Upper lobe of left lung (tissue), 6 donors: ENCODE measurements at regions not wholly inside any gene's neighbourhood (a gene's known extent, or its start where the extent isn't known, plus 50 kb on each side); places are given as distances from the start of the nearest gene placed in this dataset.

Source experiments
- ATAC-seq, 2 donors: fragments of 200-7000 bp; cut with Tn5 transposase; one replicate each; pipeline ENCODE4 v1.9.1; 2022; ENCODE audit warnings: mild to moderate bottlenecking in 2 of 2, moderate library complexity in 2 of 2; ENCODE audit not compliant: low FRiP score in 2 of 2
- DNase-seq, 2 donors: peaks; one replicate each; pipeline ENCODE4 v3.0.0-alpha.2; 2019 to 2020
- H3K27ac ChIP-seq, 4 donors: fragments of 200-600 bp; sonication (generic); one replicate each; pipeline ENCODE4 v1.5.1; 2016 to 2019
- H3K27me3 ChIP-seq, 4 donors: fragments of 200-600 bp; sonication (generic); one replicate each; pipeline ENCODE4 v1.5.1; 2017 to 2019
- H3K36me3 ChIP-seq, 4 donors: fragments of 200-600 bp; sonication (generic); one replicate each; pipeline ENCODE4 v1.5.1; 2016 to 2019
- H3K4me1 ChIP-seq, 4 donors: fragments of 200-600 bp; sonication (generic); one replicate each; pipeline ENCODE4 v1.5.1; 2018 to 2019
- H3K4me3 ChIP-seq, 4 donors: fragments of 200-600 bp; sonication (generic); one replicate each; pipeline ENCODE4 v1.5.1; 2017 to 2019; ENCODE audit warnings: mild to moderate bottlenecking in 2 of 4, moderate library complexity in 1 of 4
- H3K9me3 ChIP-seq, 4 donors: fragments of 200-600 bp; sonication (generic); one replicate each; pipeline ENCODE4 v1.5.1; 2018 to 2019
- EP300 ChIP-seq, 4 donors: sonication (generic); formaldehyde crosslinking; IDR thresholded peaks; one replicate each; pipeline ENCODE4 v1.5.1; 2017; ENCODE audit warnings: antibody characterized with exemption in 4 of 4, control low read depth in 2 of 4
- POLR2A ChIP-seq, 4 donors: fragments of 450-650 bp; IDR thresholded peaks; one replicate each; pipeline ENCODE4 v1.5.1; 2016 to 2017; ENCODE audit warnings: antibody characterized with exemption in 4 of 4, mild to moderate bottlenecking in 2 of 4
- POLR2AphosphoS5 ChIP-seq, 2 donors: sonication (generic); formaldehyde crosslinking; IDR thresholded peaks; one replicate each; pipeline ENCODE4 v1.5.1; 2017; ENCODE audit warnings: antibody characterized with exemption in 2 of 2
- WGBS, 2 donors: methylation state at CpG; one replicate each; pipeline ENCODE4 v1.1.5; 2017 to 2018; 5-methylcytosine and 5-hydroxymethylcytosine counted together
- TF ChIP-seq, protein P1 (sequence below), 6 experiments: fragments of 450-650 bp in 4 of 6; fragments of 200-600 bp in 2 of 6; sonication (generic) in 2 of 6; IDR thresholded peaks; one replicate each; pipeline ENCODE4 v1.5.1; 2016 to 2019; ENCODE audit warnings: antibody characterized with exemption in 6 of 6
- donor health status: DM: no; HTN: no; CAD: no; lungs with moderate emphysema.
- donor health status: DM: no; HTN: yes; CAD: no; lungs with severe emphysema.

- ATAC-seq (no peak), DNase-seq (no peak)
- no peaks in the 10 kb centered on the region for H3K9me3 ChIP-seq
- H3K27ac ChIP-seq: no peak overlapping the region
- no peak overlapping the region for H3K4me3 ChIP-seq
- H3K36me3 ChIP-seq: no peaks in the 10 kb centered on the region
- 78 to 91% methylated on average over 1 of the region's 1 CpG for WGBS, 2 donors
- H3K4me1 ChIP-seq: no peaks in the 10 kb centered on the region
- H3K27me3 ChIP-seq: no peaks in the 10 kb centered on the region
- TF ChIP-seq POLR2A (IDR thresholded peaks at IDR 0.05): no peak
- TF ChIP-seq, protein P1, sequence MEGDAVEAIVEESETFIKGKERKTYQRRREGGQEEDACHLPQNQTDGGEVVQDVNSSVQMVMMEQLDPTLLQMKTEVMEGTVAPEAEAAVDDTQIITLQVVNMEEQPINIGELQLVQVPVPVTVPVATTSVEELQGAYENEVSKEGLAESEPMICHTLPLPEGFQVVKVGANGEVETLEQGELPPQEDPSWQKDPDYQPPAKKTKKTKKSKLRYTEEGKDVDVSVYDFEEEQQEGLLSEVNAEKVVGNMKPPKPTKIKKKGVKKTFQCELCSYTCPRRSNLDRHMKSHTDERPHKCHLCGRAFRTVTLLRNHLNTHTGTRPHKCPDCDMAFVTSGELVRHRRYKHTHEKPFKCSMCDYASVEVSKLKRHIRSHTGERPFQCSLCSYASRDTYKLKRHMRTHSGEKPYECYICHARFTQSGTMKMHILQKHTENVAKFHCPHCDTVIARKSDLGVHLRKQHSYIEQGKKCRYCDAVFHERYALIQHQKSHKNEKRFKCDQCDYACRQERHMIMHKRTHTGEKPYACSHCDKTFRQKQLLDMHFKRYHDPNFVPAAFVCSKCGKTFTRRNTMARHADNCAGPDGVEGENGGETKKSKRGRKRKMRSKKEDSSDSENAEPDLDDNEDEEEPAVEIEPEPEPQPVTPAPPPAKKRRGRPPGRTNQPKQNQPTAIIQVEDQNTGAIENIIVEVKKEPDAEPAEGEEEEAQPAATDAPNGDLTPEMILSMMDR (IDR thresholded peaks at IDR 0.05): no peak
- no peak for TF ChIP-seq EP300 (IDR thresholded peaks at IDR 0.05)
- TF ChIP-seq POLR2AphosphoS5 (IDR thresholded peaks at IDR 0.05): no peak
Measured at GRCh38 chr2:66772618-66773017, 337.7 kb downstream of the MEIS1 start.

DNA sequence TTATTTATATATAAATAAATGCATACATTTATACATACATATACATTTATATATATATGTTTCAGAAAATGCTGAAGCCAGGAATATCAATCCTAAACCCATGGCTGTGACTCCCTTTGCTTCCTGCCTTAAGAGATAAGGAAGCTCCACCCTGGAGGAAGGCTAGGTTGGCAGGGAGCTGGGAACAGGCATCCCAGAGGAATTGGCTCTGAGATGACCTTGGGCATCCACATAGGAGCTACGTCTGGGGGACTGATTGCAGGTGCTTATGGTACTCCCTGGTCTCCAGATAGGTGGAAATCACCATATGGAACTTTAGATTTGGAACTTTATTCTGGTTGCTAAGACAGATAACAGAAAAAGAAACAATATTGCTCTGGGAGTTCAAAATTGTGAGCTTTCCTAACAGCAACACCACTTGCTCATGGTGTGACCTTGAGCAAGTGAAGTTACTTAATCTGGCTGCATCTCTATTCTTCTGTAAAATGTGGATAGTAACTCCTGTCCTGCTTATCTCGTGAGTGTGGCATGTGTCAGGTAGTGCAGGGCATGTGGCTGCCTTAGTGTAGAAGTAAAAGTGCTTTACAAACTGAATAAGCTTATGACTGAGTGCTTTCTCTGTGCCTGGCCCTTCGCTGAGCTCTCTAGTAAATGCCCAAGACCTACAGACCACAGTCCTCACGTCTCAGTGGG, 341.0 kb downstream of the MEIS1 start:
- Histone ChIP-seq H3K27ac (no peak overlapping the region), H3K36me3 (no peaks in the 10 kb centered on the region), H3K27me3 (no peaks in the 10 kb centered on the region), H3K4me1 (no peaks in the 10 kb centered on the region), H3K9me3 (no peaks in the 10 kb centered on the region), H3K4me3 (no peak overlapping the region)
- ATAC-seq (no peak), DNase-seq (no peak)
- WGBS, 2 donors: 67 to 74% methylated on average over 4 of the region's 4 CpGs
- TF ChIP-seq POLR2A (IDR thresholded peaks at IDR 0.05): no peak
- no peak for TF ChIP-seq EP300 (IDR thresholded peaks at IDR 0.05)
- TF ChIP-seq POLR2AphosphoS5 (IDR thresholded peaks at IDR 0.05): no peak
- TF ChIP-seq, protein P1 (IDR thresholded peaks at IDR 0.05): no peak

DNA sequence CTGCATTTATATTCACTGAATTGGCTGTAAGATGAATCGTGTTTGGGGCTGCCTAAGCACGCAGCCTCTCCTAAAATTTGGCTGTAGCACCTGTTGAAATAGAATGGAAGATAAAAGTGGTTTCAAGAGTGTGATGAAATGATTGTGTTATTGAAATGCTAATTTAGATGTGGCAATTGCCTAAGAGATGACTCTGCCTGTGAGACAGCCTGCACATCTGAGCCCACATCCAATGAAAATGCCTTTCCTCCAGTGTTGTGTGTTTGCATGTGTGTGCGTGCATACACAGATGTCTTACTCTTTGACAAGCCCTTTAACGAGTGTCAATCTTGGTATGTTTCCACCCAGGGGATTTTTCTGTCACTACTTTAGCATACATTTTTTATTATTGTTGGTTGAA, 346.9 kb downstream of the MEIS1 start:
- ATAC-seq (no peak), DNase-seq (no peak)
- no peaks in the 10 kb centered on the region for H3K27me3 ChIP-seq
- H3K4me3 ChIP-seq: no peak overlapping the region
- H3K9me3 ChIP-seq: no peaks in the 10 kb centered on the region
- H3K27ac ChIP-seq: no peak overlapping the region
- H3K4me1 ChIP-seq: no peaks in the 10 kb centered on the region
- 82% methylated on average over 4 of the region's 4 CpGs for WGBS, 2 donors
- no peaks in the 10 kb centered on the region for H3K36me3 ChIP-seq
- TF ChIP-seq EP300 (IDR thresholded peaks at IDR 0.05): no peak
- no peak for TF ChIP-seq POLR2AphosphoS5 (IDR thresholded peaks at IDR 0.05)
- no peak for TF ChIP-seq POLR2A (IDR thresholded peaks at IDR 0.05)
- TF ChIP-seq, protein P1 (IDR thresholded peaks at IDR 0.05): no peak

DNA sequence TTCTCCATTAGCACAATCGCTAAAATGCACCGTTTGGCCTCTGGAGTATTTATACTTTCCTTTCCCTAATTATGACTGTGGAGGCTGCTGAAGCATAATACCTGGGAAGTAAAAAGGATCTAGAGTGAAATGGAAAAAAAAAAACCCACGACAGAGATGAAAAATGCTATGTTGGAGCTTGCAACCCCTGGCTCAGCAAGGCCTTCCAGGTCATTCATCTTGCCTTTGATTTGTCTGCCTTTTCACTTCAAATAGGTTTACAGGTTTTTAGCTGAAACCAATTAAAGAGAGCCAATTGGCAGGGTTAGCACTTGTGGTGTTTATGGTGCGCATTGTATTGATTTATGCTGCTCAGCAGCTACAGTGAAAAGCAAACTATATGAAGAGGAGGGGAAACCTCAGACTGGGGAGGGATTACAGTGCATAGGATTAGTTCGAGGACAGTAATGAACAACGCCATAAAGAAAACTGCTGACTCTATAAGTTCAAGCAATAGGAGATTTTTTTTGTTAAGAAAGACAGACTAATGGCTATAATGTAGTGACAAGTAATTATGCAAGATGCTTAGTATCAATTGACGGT, 347.9 kb downstream of the MEIS1 start:
- Histone ChIP-seq H3K27ac (no peak overlapping the region), H3K4me3 (no peak overlapping the region), H3K9me3 (no peaks in the 10 kb centered on the region), H3K4me1 (no peaks in the 10 kb centered on the region), H3K36me3 (no peaks in the 10 kb centered on the region), H3K27me3 (no peaks in the 10 kb centered on the region)
- TF ChIP-seq EP300 (IDR thresholded peaks at IDR 0.05) (no peak), POLR2AphosphoS5 (IDR thresholded peaks at IDR 0.05) (no peak), POLR2A (IDR thresholded peaks at IDR 0.05) (no peak)
- TF ChIP-seq, protein P1 (IDR thresholded peaks at IDR 0.05): no peak
- ATAC-seq: no peak
- 84 to 90% methylated on average over 7 of the region's 7 CpGs for WGBS, 2 donors
- DNase-seq: no peak

DNA sequence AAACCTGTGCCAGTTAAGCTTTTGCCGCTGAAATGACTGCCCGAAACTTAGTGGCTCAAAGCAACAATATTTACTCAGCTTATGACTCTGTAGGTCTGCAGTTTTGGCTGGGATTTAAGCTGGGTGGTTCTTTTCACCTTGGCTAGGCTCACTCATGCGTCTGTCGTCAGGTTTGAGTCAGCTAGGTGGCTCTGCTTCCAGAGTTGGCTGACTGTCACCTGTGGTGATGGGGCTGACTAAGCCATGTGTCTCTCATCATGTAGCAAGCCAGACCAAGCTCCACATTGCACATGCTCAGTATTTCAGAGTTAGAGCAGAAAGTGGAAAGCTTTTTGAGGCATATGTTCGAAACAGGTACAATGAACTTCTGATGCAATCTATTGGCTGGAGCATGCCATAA, 354.8 kb downstream of the MEIS1 start:
- TF ChIP-seq, protein P1 (IDR thresholded peaks at IDR 0.05): no peak
- TF ChIP-seq POLR2AphosphoS5 (IDR thresholded peaks at IDR 0.05): no peak
- no peak for TF ChIP-seq POLR2A (IDR thresholded peaks at IDR 0.05)
- no peak for TF ChIP-seq EP300 (IDR thresholded peaks at IDR 0.05)
- Histone ChIP-seq H3K27ac (no peak overlapping the region), H3K27me3 (no peaks in the 10 kb centered on the region), H3K9me3 (no peaks in the 10 kb centered on the region), H3K4me3 (no peak overlapping the region), H3K4me1 (no peaks in the 10 kb centered on the region), H3K36me3 (no peaks in the 10 kb centered on the region)
- ATAC-seq (no peak), DNase-seq (no peak)
- WGBS, 2 donors: 91 to 94% methylated on average over 5 of the region's 5 CpGs
